HepG2 (cell line): ENCODE measurements at regions not wholly inside any gene's neighbourhood (a gene's known extent, or its start where the extent isn't known, plus 50 kb on each side); places are given as distances from the start of the nearest gene placed in this dataset.

Experiments used
- BHLHE40 ChIP-seq: IDR thresholded peaks from 2 replicates; pipeline ENCODE4 v1.6.1; 2011; ENCODE audit warnings: low read length, improper control_type of control experiment
- CEBPB ChIP-seq: IDR thresholded peaks from 2 replicates; pipeline ENCODE4 v1.6.1; 2011; ENCODE audit warnings: low read depth, low read length, improper control_type of control experiment, borderline replicate concordance
- CEBPG ChIP-seq: IDR thresholded peaks from 2 replicates; pipeline ENCODE4 v1.6.1; 2016
- DMAP1 ChIP-seq: IDR thresholded peaks from 2 replicates; pipeline ENCODE4 v1.6.1; 2016
- FOSL2 ChIP-seq: sonication (generic); formaldehyde crosslinking; IDR thresholded peaks from 2 replicates; pipeline ENCODE4 v1.4.0; 2020; ENCODE audit warnings: missing genetic modification reagents
- FOXO1 ChIP-seq: sonication (generic); formaldehyde crosslinking; IDR thresholded peaks from 2 replicates; pipeline ENCODE4 v1.4.0; 2020; ENCODE audit warnings: missing genetic modification reagents
- GATAD2A ChIP-seq: IDR thresholded peaks from 2 replicates; pipeline ENCODE4 v1.6.1; 2016
- GZF1 ChIP-seq: sonication (generic); formaldehyde crosslinking; IDR thresholded peaks from 2 replicates; pipeline ENCODE4 v1.5.1; 2020; ENCODE audit warnings: mild to moderate bottlenecking, missing genetic modification reagents
- HDAC2 ChIP-seq: sonication (generic); formaldehyde crosslinking; IDR thresholded peaks from 2 replicates; pipeline ENCODE4 v1.4.0; 2020; ENCODE audit warnings: missing genetic modification reagents
- HMG20A ChIP-seq: IDR thresholded peaks from 2 replicates; pipeline ENCODE4 v1.6.1; 2016; ENCODE audit warnings: borderline replicate concordance
- JUND ChIP-seq: sonication (generic); formaldehyde crosslinking; IDR thresholded peaks from 2 replicates; pipeline ENCODE4 v1.8.0; 2022; ENCODE audit warnings: mild to moderate bottlenecking, missing genetic modification reagents
- NFE2 ChIP-seq: sonication (generic); formaldehyde crosslinking; IDR thresholded peaks from 2 replicates; pipeline ENCODE4 v1.4.0; 2020; ENCODE audit warnings: missing genetic modification reagents
- RXRB ChIP-seq: IDR thresholded peaks from 2 replicates; pipeline ENCODE4 v1.6.1; 2016; ENCODE audit warnings: borderline replicate concordance, missing genetic modification reagents, missing compliant biosample characterization
- SAP130 ChIP-seq: IDR thresholded peaks from 2 replicates; pipeline ENCODE4 v1.6.1; 2016; ENCODE audit warnings: low read depth
- SOX5 ChIP-seq: IDR thresholded peaks from 2 replicates; pipeline ENCODE4 v1.6.1; 2016; ENCODE audit warnings: borderline replicate concordance
- TFE3 ChIP-seq: IDR thresholded peaks from 2 replicates; pipeline ENCODE4 v1.6.1; 2016
- XRCC5 ChIP-seq: fragments of 200-400 bp; formaldehyde crosslinking; optimal IDR thresholded peaks from 2 replicates; pipeline ENCODE3; 2017; ENCODE audit warnings: mild to moderate bottlenecking, low read length
- ZBTB33 ChIP-seq: sonication (generic); formaldehyde crosslinking; IDR thresholded peaks from 2 replicates; pipeline ENCODE4 v1.4.0; 2020; ENCODE audit warnings: missing genetic modification reagents
- ZKSCAN8 ChIP-seq: IDR thresholded peaks from 2 replicates; pipeline ENCODE4 v1.6.1; 2016; ENCODE audit warnings: borderline replicate concordance, missing genetic modification reagents, missing compliant biosample characterization
- ZNF3 ChIP-seq: IDR thresholded peaks from 2 replicates; pipeline ENCODE4 v1.7.0; 2017; ENCODE audit warnings: inconsistent platforms
- ZNF335 ChIP-seq: sonication (generic); formaldehyde crosslinking; IDR thresholded peaks from 2 replicates; pipeline ENCODE4 v1.4.0; 2020; ENCODE audit warnings: missing genetic modification reagents
- ZNF747 ChIP-seq: sonication (generic); formaldehyde crosslinking; IDR thresholded peaks from 2 replicates; pipeline ENCODE4 v1.8.1; 2023; ENCODE audit warnings: missing genetic modification reagents, mild to moderate bottlenecking, borderline replicate concordance
- TF ChIP-seq, protein P1 (sequence below): sonication (generic); formaldehyde crosslinking; IDR thresholded peaks from 2 replicates; pipeline ENCODE4 v1.8.0; 2022; ENCODE audit warnings: mild to moderate bottlenecking, missing genetic modification reagents

- TF ChIP-seq ZBTB33 = peak; percentile 46; the same call in 1 of the 2 replicates
- TF ChIP-seq GZF1 = no peak
- peak; percentile 78; the same call in 1 of the 2 replicates for TF ChIP-seq ZNF335
- 0 out of 2 replicates have a peak, but pooled peaks have one; percentile 13 for TF ChIP-seq CEBPB
- peak; percentile 74 for TF ChIP-seq SAP130
- peak; percentile 31; the same call in 1 of the 2 replicates for TF ChIP-seq ZKSCAN8 (CRISPR knock-in tag)
- TF ChIP-seq HMG20A (CRISPR knock-in tag) = peak; percentile 50; the same call in 1 of the 2 replicates
- TF ChIP-seq, protein P1, sequence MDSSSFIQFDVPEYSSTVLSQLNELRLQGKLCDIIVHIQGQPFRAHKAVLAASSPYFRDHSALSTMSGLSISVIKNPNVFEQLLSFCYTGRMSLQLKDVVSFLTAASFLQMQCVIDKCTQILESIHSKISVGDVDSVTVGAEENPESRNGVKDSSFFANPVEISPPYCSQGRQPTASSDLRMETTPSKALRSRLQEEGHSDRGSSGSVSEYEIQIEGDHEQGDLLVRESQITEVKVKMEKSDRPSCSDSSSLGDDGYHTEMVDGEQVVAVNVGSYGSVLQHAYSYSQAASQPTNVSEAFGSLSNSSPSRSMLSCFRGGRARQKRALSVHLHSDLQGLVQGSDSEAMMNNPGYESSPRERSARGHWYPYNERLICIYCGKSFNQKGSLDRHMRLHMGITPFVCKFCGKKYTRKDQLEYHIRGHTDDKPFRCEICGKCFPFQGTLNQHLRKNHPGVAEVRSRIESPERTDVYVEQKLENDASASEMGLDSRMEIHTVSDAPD (CRISPR knock-in tag) = 0 out of 2 replicates have a peak, but pooled peaks have one; percentile 22
- no peak for TF ChIP-seq ZNF3 (CRISPR knock-in tag)
- 0 out of 2 replicates have a peak, but pooled peaks have one; percentile 37 for TF ChIP-seq TFE3 (CRISPR knock-in tag)
- peak; percentile 93 for TF ChIP-seq JUND
- 0 out of 2 replicates have a peak, but pooled peaks have one; percentile 11 for TF ChIP-seq HDAC2 (CRISPR knock-in tag)
- peak; percentile 99 for TF ChIP-seq FOSL2
- TF ChIP-seq ZNF747 (CRISPR knock-in tag) = no peak
- TF ChIP-seq DMAP1 = 0 out of 2 replicates have a peak, but pooled peaks have one; percentile 23
- TF ChIP-seq SOX5 = peak; percentile 43; the same call in 1 of the 2 replicates
- peak; percentile 53; the same call in 1 of the 2 replicates for TF ChIP-seq RXRB (CRISPR knock-in tag)
- TF ChIP-seq GATAD2A (CRISPR knock-in tag) = peak; percentile 50
- no peak for TF ChIP-seq BHLHE40
- TF ChIP-seq FOXO1 (CRISPR knock-in tag) = peak; percentile 15; the same call in 1 of the 2 replicates
- peak; percentile 56; the same call in 1 of the 2 replicates for TF ChIP-seq NFE2 (CRISPR knock-in tag)
- peak; percentile 44 for TF ChIP-seq XRCC5
- 0 out of 2 replicates have a peak, but pooled peaks have one; percentile 17 for TF ChIP-seq CEBPG (CRISPR knock-in tag)
Observed at GRCh38 chr16:80027007-80027965, 426.7 kb upstream of the MAF start (continued).
